Neural progenitor cell (in vitro differentiated cells): ENCODE measurements at regions not wholly inside any gene's neighbourhood (a gene's known extent, or its start where the extent isn't known, plus 50 kb on each side); places are given as distances from the start of the nearest gene placed in this dataset.

ENCODE experiments used
- CTCF ChIP-seq: fragments of 200-600 bp; sonication (generic); IDR thresholded peaks from 2 replicates; pipeline ENCODE4 v1.5.1; 2017; ENCODE audit warnings: antibody characterized with exemption, mild to moderate bottlenecking
- EZH2 ChIP-seq: fragments of 200-600 bp; sonication (generic); IDR thresholded peaks from 2 replicates; pipeline ENCODE4 v1.6.1; 2017; ENCODE audit warnings: antibody characterized with exemption, mild to moderate bottlenecking, moderate library complexity

- no peak for TF ChIP-seq CTCF
- TF ChIP-seq EZH2: no peak
Measured at GRCh38 chr3:137259089-137259488, 301.3 kb downstream of the IL20RB start.
